Occipital lobe (tissue), 1 donor: ENCODE measurements at regions not wholly inside any gene's neighbourhood (a gene's known extent, or its start where the extent isn't known, plus 50 kb on each side); places are given as distances from the start of the nearest gene placed in this dataset.

ENCODE experiments used
- DNase-seq: peaks from one replicate; lab custom pipeline; 2025; lab: John Stamatoyannopoulos, UW

DNA sequence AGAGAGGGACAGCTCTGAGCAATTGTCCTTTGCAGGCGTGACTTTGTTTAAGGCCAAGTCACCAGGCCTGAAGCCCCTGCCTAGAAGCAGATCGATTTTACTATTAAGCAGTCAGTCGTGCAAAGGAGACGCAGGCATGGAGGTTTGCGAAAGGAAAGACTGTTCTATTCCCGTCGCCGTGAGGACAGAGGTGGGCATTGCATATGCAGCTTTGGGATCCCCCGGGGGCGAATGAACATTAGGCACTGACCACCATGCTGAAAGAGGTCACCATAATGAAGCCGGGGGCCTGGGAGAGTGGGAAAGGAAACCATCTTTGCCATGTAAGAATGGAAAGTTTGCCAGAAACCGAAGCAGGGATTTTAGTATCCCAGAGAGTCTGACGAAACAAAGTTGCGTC lies 231.6 kb downstream of the BCL11A start:
- no peak for DNase-seq

GRCh38 chr2:60320724-60321123 lies 232.7 kb downstream of the BCL11A start:
- DNase-seq, result no peak

- DNase-seq, result no peak
Measured at GRCh38 chr2:60319031-60319547, 234.4 kb downstream of the BCL11A start.

DNA sequence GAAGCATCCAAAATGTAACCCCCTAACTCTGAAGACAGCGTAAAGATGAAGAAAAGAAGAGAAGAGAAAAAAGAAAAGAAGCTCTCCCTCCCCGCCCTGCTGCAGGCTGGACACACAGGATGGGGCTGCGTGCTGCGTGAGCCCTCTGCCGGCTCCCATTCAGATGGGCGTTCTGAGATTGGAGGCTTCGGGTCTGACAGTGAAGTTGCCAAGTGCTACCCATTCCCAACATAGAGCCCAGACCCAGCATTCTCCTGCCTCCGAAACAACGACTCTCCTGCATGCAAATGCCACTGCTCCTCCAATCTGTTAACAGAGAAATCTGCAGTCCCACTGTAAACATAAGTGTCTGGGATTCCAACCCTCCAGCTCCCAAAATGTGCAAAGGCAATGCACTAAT lies 234.9 kb downstream of the BCL11A start:
- no peak for DNase-seq

- no peak for DNase-seq
Measured at GRCh38 chr2:60317844-60318243, 235.6 kb downstream of the BCL11A start.

GRCh38 chr2:60317034-60317386 lies 236.4 kb downstream of the BCL11A start:
- no peak for DNase-seq

- DNase-seq, result no peak
Measured at GRCh38 chr2:60316381-60317033, 236.9 kb downstream of the BCL11A start.

GRCh38 chr2:60313470-60314172 lies 239.8 kb downstream of the BCL11A start:
- DNase-seq, result no peak

GRCh38 chr2:60312618-60313017 lies 240.8 kb downstream of the BCL11A start:
- DNase-seq, result no peak

DNA sequence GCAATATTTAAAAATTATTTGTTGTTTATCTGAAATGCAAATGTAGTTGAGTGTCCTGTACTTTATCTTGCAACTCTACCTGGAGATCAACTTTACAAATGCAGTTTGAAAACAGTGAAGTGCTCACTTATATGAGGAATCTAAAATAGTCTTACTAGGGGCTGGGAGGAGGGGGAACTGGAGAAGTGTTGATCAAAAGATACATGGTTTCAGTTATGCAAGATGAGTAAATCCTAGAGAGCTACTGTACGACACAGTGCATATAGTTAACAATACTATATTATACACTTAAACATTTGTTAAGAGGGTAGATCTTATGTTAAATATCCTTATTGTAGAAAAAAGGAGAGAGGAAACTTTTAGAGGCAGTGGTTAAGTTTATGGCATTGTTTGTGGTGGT lies 241.9 kb downstream of the BCL11A start:
- DNase-seq, result no peak

- DNase-seq, result no peak
Measured at GRCh38 chr2:60309941-60310660, 243.4 kb downstream of the BCL11A start.

GRCh38 chr2:60309336-60309735 lies 244.1 kb downstream of the BCL11A start:
- DNase-seq, result no peak

DNA sequence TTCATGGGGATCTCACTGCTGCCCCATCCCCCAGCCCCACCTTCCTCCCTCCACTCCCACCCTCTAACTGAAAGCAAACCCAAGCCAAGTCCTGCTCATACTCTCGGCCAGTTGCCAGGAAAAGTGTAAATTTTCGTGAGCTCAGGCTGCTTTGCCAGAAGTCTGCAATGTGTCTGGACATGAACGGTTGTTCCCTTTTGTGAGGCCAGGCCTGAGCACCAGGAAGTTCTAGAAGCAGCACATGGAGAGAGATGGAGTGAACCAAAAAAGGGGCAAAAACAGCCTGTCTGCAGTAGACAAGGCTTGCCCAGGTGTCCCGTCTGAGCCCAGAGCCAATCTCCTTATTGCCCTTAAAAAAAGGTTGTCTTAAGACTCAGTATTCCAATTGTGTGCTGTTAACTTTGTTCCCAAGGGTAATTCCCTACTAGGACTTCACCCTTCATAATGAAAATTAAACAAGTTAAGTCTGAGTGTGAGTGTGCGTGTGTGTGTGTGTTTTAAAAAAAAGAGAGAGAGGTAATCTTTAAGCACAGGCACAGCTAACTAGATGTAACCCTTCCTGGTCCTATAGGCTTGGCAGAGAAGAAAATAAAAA lies 247.1 kb downstream of the BCL11A start:
- no peak for DNase-seq

DNA sequence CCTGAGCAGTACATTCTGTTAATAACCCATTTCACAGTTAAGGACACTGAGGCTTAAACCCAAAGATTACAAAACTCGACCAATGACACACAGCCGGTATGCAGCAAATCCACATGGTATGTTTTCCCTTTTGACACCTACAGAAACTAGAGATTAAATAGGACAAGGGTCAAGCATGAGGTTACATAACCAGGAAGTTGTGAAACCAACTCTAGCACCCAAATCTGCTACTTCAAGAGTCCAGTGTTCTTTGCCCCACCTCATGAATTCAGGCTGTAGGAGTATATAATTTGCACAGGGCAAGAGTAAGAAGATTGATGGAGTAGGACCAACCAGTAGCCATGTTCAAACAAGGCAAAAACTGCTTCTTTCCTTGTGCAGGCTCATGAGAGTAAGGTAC lies 249.8 kb downstream of the BCL11A start:
- no peak for DNase-seq

DNA sequence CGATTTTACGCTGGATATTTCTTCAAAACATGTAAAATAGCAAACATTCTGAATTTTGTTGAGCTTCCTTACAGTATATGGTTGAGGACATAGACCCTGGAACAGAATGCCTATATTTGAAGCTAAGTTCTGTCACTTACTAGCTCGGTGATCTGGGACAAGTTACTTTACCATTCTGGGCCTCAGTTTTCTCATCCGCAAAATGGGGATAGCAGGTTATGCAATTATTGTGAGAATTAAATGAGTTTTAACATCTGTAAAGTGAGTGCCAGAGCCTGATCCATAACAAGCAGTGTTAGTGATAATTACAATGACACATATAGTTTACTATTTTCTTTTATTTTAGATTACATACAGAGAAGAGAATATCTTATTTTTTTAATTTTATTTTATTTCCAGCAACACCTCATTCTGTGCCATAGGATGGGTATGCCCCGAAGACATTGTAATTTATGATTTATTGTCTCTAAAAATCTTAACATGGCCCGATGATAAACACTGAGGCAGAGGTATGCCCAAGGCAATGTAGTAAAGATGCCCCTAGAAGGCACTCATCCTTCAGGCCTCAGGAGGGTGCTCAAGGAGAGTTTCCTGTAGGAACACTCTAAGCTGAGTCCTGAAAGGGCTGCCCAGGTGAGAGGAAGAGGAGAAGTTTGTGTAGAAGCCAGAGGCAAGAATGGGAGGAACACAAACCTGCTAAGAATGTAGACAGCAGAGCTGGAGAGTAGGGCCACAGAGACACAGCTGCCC lies 250.9 kb downstream of the BCL11A start:
- DNase-seq, result no peak

GRCh38 chr2:60301726-60302125 lies 251.7 kb downstream of the BCL11A start:
- no peak for DNase-seq

- DNase-seq, result no peak
Measured at GRCh38 chr2:60299179-60299578, 254.3 kb downstream of the BCL11A start.

- DNase-seq, result no peak
Measured at GRCh38 chr2:60298006-60298696, 255.3 kb downstream of the BCL11A start.

DNA sequence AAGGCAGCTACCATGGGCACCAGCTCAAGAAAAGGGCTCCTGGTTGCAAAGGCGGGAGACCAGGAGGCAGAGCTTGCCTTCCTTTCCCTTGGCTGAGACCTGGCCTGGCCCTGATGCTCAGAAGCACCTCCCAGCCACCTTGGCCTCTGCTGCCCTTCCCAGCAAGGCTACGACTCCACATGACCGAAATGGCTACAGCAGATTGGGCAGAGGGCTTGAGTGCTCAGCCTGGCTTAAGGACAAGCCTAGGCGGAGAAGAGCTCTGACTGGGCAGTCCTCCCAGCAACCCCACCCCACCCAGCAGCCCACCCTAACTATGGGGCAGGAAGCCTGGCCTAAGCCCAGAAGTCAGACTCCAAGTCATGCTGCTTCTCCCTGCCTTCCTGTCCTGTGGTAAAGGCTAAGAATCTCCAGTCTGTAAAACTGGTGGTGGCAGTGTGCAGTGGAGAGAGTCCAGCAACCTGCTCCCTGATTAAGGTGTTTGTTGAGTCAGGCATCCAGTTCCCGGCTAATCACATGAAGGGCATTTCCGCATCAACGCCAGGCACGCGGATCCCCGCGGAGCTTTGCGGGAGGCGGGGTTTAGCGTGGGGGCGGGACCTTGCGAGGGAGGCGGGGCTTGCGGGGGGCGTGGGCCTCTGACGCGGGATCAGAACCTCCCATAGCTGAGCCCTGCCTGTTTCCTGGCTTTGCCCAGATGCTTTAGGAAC lies 256.0 kb downstream of the BCL11A start:
- no peak for DNase-seq
